C4-2B (cell line): ENCODE measurements at regions not wholly inside any gene's neighbourhood (a gene's known extent, or its start where the extent isn't known, plus 50 kb on each side); places are given as distances from the start of the nearest gene placed in this dataset.

Experiments used
- H3K27ac ChIP-seq: fragments of 450-650 bp; 2 replicates; pipeline ENCODE4 v1.5.1; 2017
- CTCF ChIP-seq: fragments of 450-650 bp; conservative IDR thresholded peaks from 2 replicates; pipeline ENCODE4 v1.5.1; 2017; ENCODE audit warnings: mild to moderate bottlenecking
- ZFX ChIP-seq: fragments of 450-650 bp; IDR thresholded peaks from 2 replicates; pipeline ENCODE4 v1.6.1; 2017

DNA sequence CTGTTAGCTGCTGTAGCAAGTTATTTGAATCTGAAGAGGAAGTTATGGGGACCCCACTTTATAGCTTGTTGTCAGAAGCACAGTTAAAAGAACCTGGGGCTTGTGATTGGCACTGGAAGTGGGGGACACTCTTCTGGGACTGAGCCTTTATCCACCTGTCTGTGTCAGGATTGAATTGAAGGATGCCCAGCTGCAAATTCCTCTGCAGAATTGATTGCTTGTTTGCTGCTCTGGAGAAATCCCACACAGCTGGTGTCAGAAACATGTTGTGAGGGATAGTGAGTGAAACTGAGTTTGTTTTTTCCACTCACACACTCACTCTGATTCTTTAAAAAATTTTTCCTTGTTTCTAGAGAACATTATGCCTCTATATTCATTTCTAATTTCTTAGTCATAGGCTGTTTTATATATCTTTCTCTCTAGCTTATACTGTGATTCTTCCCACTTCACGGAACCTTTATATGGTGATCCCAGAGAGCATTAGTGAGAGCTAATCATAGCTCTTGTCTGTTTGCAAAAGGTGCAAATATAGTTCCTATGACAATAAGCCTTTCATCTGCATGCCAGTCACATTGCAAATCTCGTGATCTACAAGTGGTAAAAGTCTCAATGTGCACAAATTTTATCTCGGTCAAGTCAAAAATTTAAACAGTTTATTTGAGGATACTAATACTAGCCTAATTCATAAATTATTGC lies 188.5 kb upstream of the EDIL3 start:
- no peak for TF ChIP-seq ZFX
- TF ChIP-seq CTCF: no peak
- no peak overlapping the region for H3K27ac ChIP-seq

DNA sequence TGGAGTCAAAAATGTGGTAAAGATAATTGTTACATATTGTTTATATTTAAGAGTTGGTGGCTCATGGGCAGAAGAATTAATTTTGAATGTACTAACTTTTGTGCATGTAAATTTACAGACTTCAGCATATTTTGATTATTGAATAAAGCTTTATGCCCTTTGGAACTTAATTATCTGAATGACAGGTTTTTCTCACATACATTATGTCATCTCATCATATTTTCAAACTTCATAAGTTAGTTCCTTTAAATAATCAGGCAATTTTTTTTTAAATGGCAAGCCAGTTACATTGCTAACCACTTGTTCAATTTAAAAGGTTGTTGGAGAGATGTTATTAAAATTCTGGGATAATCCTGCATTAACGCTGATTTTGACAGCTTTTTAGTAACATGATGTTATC lies 184.6 kb upstream of the EDIL3 start:
- TF ChIP-seq ZFX (no peak), CTCF (no peak)
- no peak overlapping the region for H3K27ac ChIP-seq

- no peak overlapping the region for H3K27ac ChIP-seq
- TF ChIP-seq ZFX (no peak), CTCF (no peak)
These were observed 183.5 kb upstream of the EDIL3 start for GRCh38 chr5:84568171-84568570.

DNA sequence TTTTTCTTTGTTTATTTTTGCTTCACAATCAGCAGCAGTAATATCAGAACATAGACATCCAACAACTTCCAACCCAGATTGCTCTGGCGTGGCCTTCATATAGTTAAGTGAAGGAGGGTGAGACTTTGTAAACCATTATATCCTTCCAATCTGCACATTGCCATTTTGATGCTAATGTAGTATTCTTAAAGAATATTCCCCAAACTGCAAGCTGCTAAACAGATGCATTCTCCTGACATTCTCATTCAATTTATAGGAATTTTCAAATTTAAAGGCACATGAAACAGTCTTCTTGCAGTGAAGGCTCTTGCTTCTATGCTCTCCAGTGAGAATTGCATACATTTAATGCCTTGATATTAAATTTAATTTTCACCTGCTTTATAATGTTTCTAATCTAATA lies 181.2 kb upstream of the EDIL3 start:
- TF ChIP-seq ZFX: no peak

DNA sequence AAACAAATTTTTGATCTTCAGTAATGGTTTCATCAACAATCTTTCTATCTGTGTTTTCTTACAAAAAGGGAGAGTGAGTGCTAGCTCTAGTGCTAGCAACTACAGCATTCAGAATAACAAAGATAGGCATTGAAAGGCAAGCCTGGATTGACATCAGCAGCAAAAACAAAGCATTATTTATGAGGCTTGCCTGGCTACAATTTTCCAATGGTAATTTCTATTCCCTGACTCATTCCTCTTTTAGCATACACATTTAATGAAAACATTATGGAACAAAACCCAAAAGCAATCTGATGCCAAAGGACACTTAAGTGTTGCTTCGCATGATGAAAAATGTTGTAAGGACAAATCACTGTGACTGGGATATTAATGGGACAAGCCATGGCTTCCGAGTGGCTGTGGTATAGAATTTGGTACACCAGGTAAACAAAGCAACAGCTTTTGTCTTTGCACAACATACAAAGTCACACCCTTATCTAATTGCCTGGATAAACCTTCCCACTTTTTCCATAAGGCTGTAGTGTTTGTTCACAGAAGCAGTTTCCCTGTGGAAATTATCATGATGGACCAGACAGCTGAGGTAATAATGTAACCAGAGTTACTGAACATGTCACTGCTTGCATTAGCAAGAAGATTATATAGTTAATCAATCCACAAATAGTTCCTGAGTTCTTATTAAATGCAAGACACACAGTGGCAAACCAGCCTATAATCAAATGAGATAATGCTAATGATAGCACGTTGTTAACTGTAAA lies 179.8 kb upstream of the EDIL3 start:
- H3K27ac ChIP-seq: no peak overlapping the region
- TF ChIP-seq CTCF: no peak
- no peak for TF ChIP-seq ZFX

More for the DNA sequence above, 181.2 kb upstream of the EDIL3 start:
- no peak overlapping the region for H3K27ac ChIP-seq

- H3K27ac ChIP-seq: no peak overlapping the region
- TF ChIP-seq CTCF: no peak
- no peak for TF ChIP-seq ZFX
These were observed 165.5 kb upstream of the EDIL3 start for GRCh38 chr5:84550222-84550621.

- TF ChIP-seq ZFX (no peak), CTCF (no peak)
- no peak overlapping the region for H3K27ac ChIP-seq
These were observed 164.4 kb upstream of the EDIL3 start for GRCh38 chr5:84549054-84549453.

- TF ChIP-seq CTCF (no peak), ZFX (no peak)
These were observed 162.0 kb upstream of the EDIL3 start for GRCh38 chr5:84546686-84547085.

More at GRCh38 chr5:84546686-84547085, 162.0 kb upstream of the EDIL3 start:
- H3K27ac ChIP-seq: no peak overlapping the region
